ENCODE measurements at regions not wholly inside any gene's neighbourhood (a gene's known extent, or its start where the extent isn't known, plus 50 kb on each side); places are given as distances from the start of the nearest gene placed in this dataset.
"Not testable (repeated sequence)": the region's sequence is repeated elsewhere in the genome, so short reads cannot be mapped to it uniquely, and the experiment has no call there.

DNA sequence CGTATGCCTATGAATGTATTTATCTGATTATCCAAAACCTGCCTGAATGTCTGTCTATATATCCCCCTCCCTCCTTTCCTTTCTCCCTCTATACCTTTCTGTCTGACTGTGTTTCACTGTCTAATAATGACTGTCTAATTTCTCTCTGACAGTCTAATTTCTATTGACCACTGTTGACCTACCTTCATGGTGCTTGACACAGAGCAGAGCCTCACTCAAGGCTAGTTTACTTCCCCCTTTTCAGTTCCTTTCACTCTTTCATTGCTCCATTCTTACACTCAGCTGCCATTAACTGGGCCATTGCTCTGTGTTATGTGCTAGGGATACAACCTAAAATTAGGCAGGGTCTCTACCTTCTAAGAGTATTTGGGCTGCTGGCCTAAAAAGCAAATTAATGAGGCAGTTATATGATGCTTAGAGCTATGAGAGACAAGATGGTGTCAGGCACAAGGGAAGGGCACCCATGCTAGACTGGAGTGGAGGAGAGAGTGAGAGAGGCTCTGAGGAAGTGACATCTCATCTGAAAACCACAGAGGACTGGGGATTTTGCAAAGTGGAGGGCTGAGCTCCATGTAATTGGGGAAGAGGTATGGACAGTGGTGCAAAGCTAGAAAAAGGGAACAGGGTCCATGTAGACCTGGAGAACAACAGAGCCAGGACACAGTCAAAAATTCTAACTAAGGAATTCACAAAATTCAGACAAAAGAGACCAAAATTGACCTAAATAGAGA is 348.6 kb upstream of the CHRNA7 start:
- TF ChIP-seq, protein P1, sequence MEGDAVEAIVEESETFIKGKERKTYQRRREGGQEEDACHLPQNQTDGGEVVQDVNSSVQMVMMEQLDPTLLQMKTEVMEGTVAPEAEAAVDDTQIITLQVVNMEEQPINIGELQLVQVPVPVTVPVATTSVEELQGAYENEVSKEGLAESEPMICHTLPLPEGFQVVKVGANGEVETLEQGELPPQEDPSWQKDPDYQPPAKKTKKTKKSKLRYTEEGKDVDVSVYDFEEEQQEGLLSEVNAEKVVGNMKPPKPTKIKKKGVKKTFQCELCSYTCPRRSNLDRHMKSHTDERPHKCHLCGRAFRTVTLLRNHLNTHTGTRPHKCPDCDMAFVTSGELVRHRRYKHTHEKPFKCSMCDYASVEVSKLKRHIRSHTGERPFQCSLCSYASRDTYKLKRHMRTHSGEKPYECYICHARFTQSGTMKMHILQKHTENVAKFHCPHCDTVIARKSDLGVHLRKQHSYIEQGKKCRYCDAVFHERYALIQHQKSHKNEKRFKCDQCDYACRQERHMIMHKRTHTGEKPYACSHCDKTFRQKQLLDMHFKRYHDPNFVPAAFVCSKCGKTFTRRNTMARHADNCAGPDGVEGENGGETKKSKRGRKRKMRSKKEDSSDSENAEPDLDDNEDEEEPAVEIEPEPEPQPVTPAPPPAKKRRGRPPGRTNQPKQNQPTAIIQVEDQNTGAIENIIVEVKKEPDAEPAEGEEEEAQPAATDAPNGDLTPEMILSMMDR (IDR thresholded peaks at IDR 0.05), result not testable (repeated sequence)
- not testable (repeated sequence) for TF ChIP-seq POLR2A (IDR thresholded peaks at IDR 0.05)
